Neuronal stem cell (in vitro differentiated cells): ENCODE measurements at regions not wholly inside any gene's neighbourhood (a gene's known extent, or its start where the extent isn't known, plus 50 kb on each side); places are given as distances from the start of the nearest gene placed in this dataset.

ENCODE experiments used
- DNase-seq: peaks from one replicate; pipeline ENCODE4 v3.0.0-alpha.2; 2013; ENCODE audit warnings: low spot score
- H2AFZ ChIP-seq: one replicate; pipeline ENCODE4 v1.6.1; 2013; ENCODE audit warnings: mild to moderate bottlenecking, low read length, inconsistent platforms
- H2AK5ac ChIP-seq: 2 replicates; pipeline ENCODE4 v1.6.1; 2013; ENCODE audit warnings: low read depth, mild to moderate bottlenecking, inconsistent platforms, low read length, moderate library complexity, mixed read lengths
- H2BK120ac ChIP-seq: 2 replicates; pipeline ENCODE4 v1.6.1; 2013; ENCODE audit warnings: low read depth, mild to moderate bottlenecking, inconsistent platforms, low read length, moderate library complexity, mixed read lengths
- H2BK12ac ChIP-seq: one replicate; pipeline ENCODE4 v1.6.1; 2013; ENCODE audit warnings: low read length, inconsistent platforms
- H2BK15ac ChIP-seq: 2 replicates; pipeline ENCODE4 v1.6.1; 2013; ENCODE audit warnings: mild to moderate bottlenecking, low read length, inconsistent platforms, mixed read lengths
- H2BK5ac ChIP-seq: one replicate; pipeline ENCODE4 v1.6.1; 2013; ENCODE audit warnings: inconsistent platforms, mild to moderate bottlenecking, low read length, moderate library complexity
- H3K14ac ChIP-seq: one replicate; pipeline ENCODE4 v1.6.1; 2013; ENCODE audit warnings: low read length, inconsistent platforms
- H3K18ac ChIP-seq: 2 replicates; pipeline ENCODE4 v1.6.1; 2013; ENCODE audit warnings: low read length, inconsistent platforms
- H3K23ac ChIP-seq: 2 replicates; pipeline ENCODE4 v1.6.1; 2013; ENCODE audit warnings: low read depth, mild to moderate bottlenecking, mixed read lengths, low read length, inconsistent platforms; ENCODE audit not compliant: poor library complexity
- H3K27ac ChIP-seq: replicated peaks from 3 replicates; pipeline ENCODE4 v1.5.1; 2013; ENCODE audit warnings: low read length, inconsistent platforms
- H3K27me3 ChIP-seq, 3 experiments: 2 replicates each; pipeline ENCODE4 v1.6.1; 2013; ENCODE audit warnings: low read length in 3 of 3, mild to moderate bottlenecking in 2 of 3, inconsistent platforms in 1 of 3, low read depth in 1 of 3, mixed read lengths in 1 of 3, moderate library complexity in 1 of 3; ENCODE audit not compliant: control insufficient read depth in 3 of 3, insufficient read depth in 3 of 3
- H3K36me3 ChIP-seq, 2 donors: replicated peaks in 1 of 2; 2 replicates each; pipeline ENCODE4 v1.6.1; 2013; ENCODE audit warnings: low read length in 2 of 2; ENCODE audit not compliant: control insufficient read depth in 2 of 2, insufficient read depth in 2 of 2
- H3K4ac ChIP-seq: 2 replicates; pipeline ENCODE4 v1.6.1; 2013; ENCODE audit warnings: inconsistent platforms, mild to moderate bottlenecking, low read length, moderate library complexity
- H3K4me1 ChIP-seq, 2 donors: 1 replicate in 1 of 2; 2 replicates in 1 of 2; pipeline ENCODE4 v1.6.1; 2013; ENCODE audit warnings: low read length in 2 of 2, low read depth in 1 of 2; ENCODE audit not compliant: control insufficient read depth in 2 of 2, insufficient read depth in 1 of 2
- H3K4me2 ChIP-seq: one replicate; pipeline ENCODE4 v1.6.1; 2013; ENCODE audit warnings: mild to moderate bottlenecking, low read length, inconsistent platforms; ENCODE audit not compliant: insufficient read depth, poor library complexity, severe bottlenecking
- H3K4me3 ChIP-seq, 2 donors: 2 replicates each; pipeline ENCODE4 v1.5.1; 2013; ENCODE audit warnings: low read length in 2 of 2, mild to moderate bottlenecking in 2 of 2, inconsistent platforms in 1 of 2, moderate library complexity in 1 of 2
- H3K79me1 ChIP-seq: one replicate; pipeline ENCODE4 v1.6.1; 2013; ENCODE audit warnings: low read depth, mild to moderate bottlenecking, inconsistent platforms, low read length, moderate library complexity
- H3K9ac ChIP-seq: one replicate; pipeline ENCODE4 v1.6.1; 2013; ENCODE audit warnings: mild to moderate bottlenecking, low read depth, low read length, inconsistent platforms; ENCODE audit not compliant: poor library complexity
- H3K9me3 ChIP-seq, 2 donors: replicated peaks in 1 of 2; 2 replicates each; pipeline versions ENCODE3 to v1.6.1; 2013; ENCODE audit warnings: low read length in 2 of 2, mild to moderate bottlenecking in 2 of 2, inconsistent platforms in 1 of 2, low read depth in 1 of 2, mixed read lengths in 1 of 2, moderate library complexity in 1 of 2; ENCODE audit not compliant: control insufficient read depth in 2 of 2, insufficient read depth in 1 of 2
- H4K8ac ChIP-seq: one replicate; pipeline ENCODE4 v1.6.1; 2013; ENCODE audit warnings: low read depth, mild to moderate bottlenecking, inconsistent platforms, low read length, moderate library complexity
- H4K91ac ChIP-seq: one replicate; pipeline ENCODE4 v1.6.1; 2013; ENCODE audit warnings: low read length, low read depth, mild to moderate bottlenecking, inconsistent platforms; ENCODE audit not compliant: poor library complexity
- WGBS, 2 donors: extraction: QIAGEN DNeasy Blood & Tissue Kit; methylation state at CpG; one replicate each; pipeline ENCODE4 v1.1.7; 2013; ENCODE audit warnings: missing lambda C conversion rate in 2 of 2, mixed read lengths in 1 of 2; ENCODE audit not compliant: insufficient read length in 2 of 2, insufficient replicate concordance in 1 of 2; ENCODE audit errors: extremely low coverage in 2 of 2; 5-methylcytosine and 5-hydroxymethylcytosine counted together

- Histone ChIP-seq H3K79me1 (no peaks in the 10 kb centered on the region), H2BK5ac (no peak overlapping the region), H3K9ac (no peak overlapping the region), H4K8ac (no peak overlapping the region), H2AFZ (no peak overlapping the region), H3K27me3 (no peaks in the 10 kb centered on the region), H3K14ac (peak overlapping the region; percentile 14), H4K91ac (no peak overlapping the region), H3K23ac (no peak overlapping the region), H3K9me3 (no peaks in the 10 kb centered on the region), H2BK12ac (no peak overlapping the region), H2BK120ac (no peak overlapping the region), H3K27ac (no peak overlapping the region), H3K4ac (no peak overlapping the region), H2AK5ac (peak overlapping the region; percentile 2), H2BK15ac (no peak overlapping the region), H3K4me1 (peaks cover 0 to 6% of the 10 kb centered on the region in 2 donors), H3K36me3 (no peaks in the 10 kb centered on the region), H3K18ac (no peak overlapping the region), H3K4me2 (no peak overlapping the region), H3K4me3 (no peak overlapping the region)
- no peak for DNase-seq
- no CpG with 5 or more reads among the region's 3 CpGs for WGBS, 2 donors
These were observed 532.8 kb downstream of the FUT8 start for GRCh38 chr14:65945327-65945726.

DNA sequence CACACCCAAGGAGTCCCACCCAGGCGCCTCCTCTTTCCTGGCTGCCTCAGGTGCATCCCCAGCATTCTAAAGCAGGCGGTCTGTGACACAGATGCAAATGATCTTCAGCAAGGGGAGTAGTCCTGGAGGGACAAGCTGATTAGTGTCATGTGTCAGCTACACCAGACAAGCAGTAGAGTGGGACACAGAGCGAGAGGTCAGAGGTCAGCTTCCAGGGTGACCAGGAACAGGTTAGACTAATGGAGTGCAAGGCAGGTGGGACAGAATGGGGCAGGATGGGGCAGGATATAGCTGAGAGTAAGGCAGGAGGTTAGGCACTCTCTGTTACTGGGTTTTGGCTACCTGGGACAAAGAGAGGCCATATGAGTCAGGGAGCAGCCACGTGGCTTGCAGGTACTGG is 534.0 kb downstream of the FUT8 start:
- Histone ChIP-seq H3K27me3 (no peaks in the 10 kb centered on the region), H3K14ac (no peak overlapping the region), H3K4me1 (peaks cover 0 to 6% of the 10 kb centered on the region in 2 donors), H2AK5ac (no peak overlapping the region), H3K4ac (no peak overlapping the region), H3K79me1 (no peaks in the 10 kb centered on the region), H3K27ac (no peak overlapping the region), H3K36me3 (no peaks in the 10 kb centered on the region), H3K9me3 (no peaks in the 10 kb centered on the region), H2BK5ac (no peak overlapping the region), H2BK12ac (no peak overlapping the region), H3K23ac (no peak overlapping the region), H3K4me3 (no peak overlapping the region), H2BK15ac (no peak overlapping the region), H4K8ac (no peak overlapping the region), H2BK120ac (no peak overlapping the region), H3K4me2 (no peak overlapping the region), H4K91ac (no peak overlapping the region), H3K18ac (no peak overlapping the region), H2AFZ (no peak overlapping the region), H3K9ac (no peak overlapping the region)
- DNase-seq: no peak
- WGBS, 2 donors: no CpG with 5 or more reads among the region's 4 CpGs

GRCh38 chr14:65948302-65948701 is 535.8 kb downstream of the FUT8 start:
- Histone ChIP-seq H3K27me3 (no peaks in the 10 kb centered on the region), H2AFZ (no peak overlapping the region), H2BK15ac (no peak overlapping the region), H3K18ac (peak overlapping the region; percentile 17), H2BK120ac (no peak overlapping the region), H3K4me2 (no peak overlapping the region), H3K23ac (no peak overlapping the region), H3K14ac (no peak overlapping the region), H4K91ac (no peak overlapping the region), H2AK5ac (no peak overlapping the region), H3K4me3 (no peak overlapping the region), H3K36me3 (no peaks in the 10 kb centered on the region), H3K4me1 (peaks cover 0 to 6% of the 10 kb centered on the region in 2 donors), H3K9ac (no peak overlapping the region), H3K27ac (no peak overlapping the region), H2BK12ac (no peak overlapping the region), H4K8ac (no peak overlapping the region), H3K9me3 (no peaks in the 10 kb centered on the region), H3K4ac (no peak overlapping the region), H2BK5ac (no peak overlapping the region), H3K79me1 (no peaks in the 10 kb centered on the region)
- no CpG with 5 or more reads among the region's 8 CpGs for WGBS, 2 donors
- no peak for DNase-seq

DNA sequence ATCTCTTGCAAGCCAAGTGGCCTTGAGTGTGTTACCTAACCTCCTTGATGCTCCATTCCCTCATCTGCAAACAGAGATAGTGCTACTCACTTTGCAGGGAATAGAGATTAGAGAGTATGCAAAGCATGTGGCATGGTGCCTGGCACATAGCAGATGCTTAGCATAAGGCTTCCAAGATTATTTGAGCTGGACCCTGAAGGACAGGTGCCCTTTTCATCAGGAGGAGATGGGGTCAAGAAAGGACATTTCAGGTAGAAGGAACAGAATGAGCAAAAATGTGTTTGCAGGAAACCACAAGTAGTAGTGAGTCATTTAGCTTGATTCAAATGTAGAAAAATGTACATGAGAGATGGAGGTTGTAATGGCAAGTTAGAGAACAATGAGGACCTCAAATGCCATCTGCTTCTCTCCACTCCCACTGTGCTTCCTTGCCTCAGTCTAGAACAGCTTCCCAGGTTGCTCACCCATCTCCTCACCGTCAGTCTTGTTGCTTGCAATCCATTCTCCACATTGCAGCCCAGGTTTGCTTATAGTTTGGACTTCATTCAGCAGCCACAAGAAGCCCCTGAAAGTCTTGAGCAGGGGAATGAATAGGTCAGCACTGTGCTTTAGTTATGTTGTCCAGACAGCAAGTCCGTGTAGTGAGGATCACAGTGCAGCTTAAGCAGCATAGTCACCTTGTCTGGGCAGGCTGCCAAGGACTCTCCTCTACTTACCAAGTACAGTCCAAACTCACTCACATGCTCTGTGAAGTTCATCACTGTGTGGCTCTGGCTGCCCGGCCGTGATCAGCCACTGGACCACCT is 536.3 kb upstream of the CCDC196 start:
- Histone ChIP-seq H2BK120ac (no peak overlapping the region), H3K14ac (no peak overlapping the region), H3K9me3 (no peaks in the 10 kb centered on the region), H3K27ac (no peak overlapping the region), H3K27me3 (no peaks in the 10 kb centered on the region), H3K18ac (no peak overlapping the region), H4K8ac (no peak overlapping the region), H4K91ac (no peak overlapping the region), H3K4me1 (peaks cover 0 to 6% of the 10 kb centered on the region in 2 donors), H3K4ac (no peak overlapping the region), H2AK5ac (no peak overlapping the region), H3K23ac (no peak overlapping the region), H2AFZ (no peak overlapping the region), H2BK15ac (no peak overlapping the region), H3K4me2 (no peak overlapping the region), H2BK12ac (no peak overlapping the region), H3K79me1 (no peaks in the 10 kb centered on the region), H3K36me3 (no peaks in the 10 kb centered on the region), H2BK5ac (no peak overlapping the region), H3K9ac (no peak overlapping the region), H3K4me3 (no peak overlapping the region)
- WGBS, 2 donors: no CpG with 5 or more reads among the region's 4 CpGs
- no peak for DNase-seq
